IPS-15b (cell line): ENCODE measurements at regions not wholly inside any gene's neighbourhood (a gene's known extent, or its start where the extent isn't known, plus 50 kb on each side); places are given as distances from the start of the nearest gene placed in this dataset.

Experiments used
- H3K27me3 ChIP-seq: one replicate; pipeline ENCODE4 v1.6.1; 2013; ENCODE audit warnings: low read length; ENCODE audit not compliant: control insufficient read depth, insufficient read depth
- H3K36me3 ChIP-seq: one replicate; pipeline ENCODE4 v1.6.1; 2013; ENCODE audit warnings: low read length; ENCODE audit not compliant: control insufficient read depth, insufficient read depth
- H3K4me1 ChIP-seq: one replicate; pipeline ENCODE4 v1.6.1; 2013; ENCODE audit warnings: mild to moderate bottlenecking, low read length; ENCODE audit not compliant: control insufficient read depth, insufficient read depth
- H3K4me3 ChIP-seq: one replicate; pipeline ENCODE4 v1.5.1; 2013; ENCODE audit warnings: low read depth, low read length
- H3K9ac ChIP-seq: one replicate; pipeline ENCODE4 v1.6.1; 2013; ENCODE audit warnings: low read depth, mild to moderate bottlenecking, low read length
- H3K9me3 ChIP-seq: one replicate; pipeline ENCODE4 v1.6.1; 2013; ENCODE audit warnings: mild to moderate bottlenecking, low read length; ENCODE audit not compliant: control insufficient read depth, insufficient read depth

DNA sequence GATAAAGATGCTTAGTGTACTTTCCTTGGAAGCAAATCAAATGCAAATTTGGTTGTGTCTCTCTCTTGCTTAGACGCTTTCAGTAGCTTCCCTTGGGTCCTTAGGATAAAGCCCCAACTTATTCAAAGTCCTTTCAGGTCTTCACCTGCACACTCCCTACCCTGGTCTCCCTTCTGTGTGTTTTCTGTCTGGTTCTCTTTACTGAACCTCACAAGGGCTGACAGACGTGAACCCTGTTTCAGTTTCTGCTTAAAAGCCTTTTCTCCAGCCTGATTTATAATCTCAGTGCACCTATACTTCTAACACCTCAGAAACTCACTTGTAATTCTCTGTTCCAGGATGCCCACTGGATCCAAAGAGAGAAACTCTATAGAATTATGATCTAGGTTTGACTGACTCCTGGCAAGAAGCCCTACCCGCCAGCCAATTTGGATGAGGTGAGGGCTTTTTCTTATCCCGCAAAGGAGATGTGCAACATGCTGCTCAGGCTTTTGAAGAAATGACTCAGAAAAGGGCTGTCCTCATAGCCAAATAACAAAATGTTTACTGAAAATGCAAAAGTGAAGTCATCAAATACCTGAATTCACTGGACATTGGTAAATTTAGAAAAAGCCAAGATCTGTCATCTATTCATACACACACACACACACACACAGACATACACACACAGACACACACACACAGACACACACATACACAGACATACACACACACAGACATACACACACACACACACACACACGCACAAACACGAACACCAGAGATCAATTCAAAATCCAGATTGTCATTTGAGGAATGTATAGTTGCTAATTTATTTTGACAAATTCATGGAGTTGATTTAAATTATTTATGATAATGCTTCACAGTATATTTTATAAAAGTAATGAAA lies 102.4 kb upstream of the EOMES start:
- H3K9ac ChIP-seq: no peak overlapping the region
- no peak overlapping the region for H3K4me3 ChIP-seq
- H3K27me3 ChIP-seq: peaks cover 46% of the 10 kb centered on the region
- no peaks in the 10 kb centered on the region for H3K9me3 ChIP-seq
- H3K36me3 ChIP-seq: no peaks in the 10 kb centered on the region
- no peaks in the 10 kb centered on the region for H3K4me1 ChIP-seq

DNA sequence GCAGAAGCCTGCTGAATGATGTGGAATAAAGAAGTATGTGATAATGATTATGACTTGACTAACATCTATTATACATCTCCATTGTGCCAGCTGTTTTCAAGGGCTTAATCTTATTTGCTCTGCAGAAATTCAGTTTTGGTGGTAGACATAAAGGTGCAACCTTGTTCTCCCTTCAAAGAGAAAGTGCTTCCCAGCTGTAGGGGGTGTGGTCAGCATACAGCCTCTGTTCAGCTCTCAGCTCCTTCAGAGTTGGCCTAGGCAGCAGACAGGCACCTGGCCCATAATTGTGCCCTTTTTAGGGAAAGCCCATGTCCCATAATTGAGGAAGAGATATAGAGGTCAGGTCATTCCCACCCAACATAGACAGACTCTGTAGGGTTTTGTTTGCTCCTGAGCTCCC lies 104.3 kb upstream of the EOMES start:
- no peaks in the 10 kb centered on the region for H3K9me3 ChIP-seq
- H3K4me1 ChIP-seq: no peaks in the 10 kb centered on the region
- no peaks in the 10 kb centered on the region for H3K36me3 ChIP-seq
- no peak overlapping the region for H3K4me3 ChIP-seq
- peaks cover 46% of the 10 kb centered on the region for H3K27me3 ChIP-seq
- H3K9ac ChIP-seq: no peak overlapping the region

DNA sequence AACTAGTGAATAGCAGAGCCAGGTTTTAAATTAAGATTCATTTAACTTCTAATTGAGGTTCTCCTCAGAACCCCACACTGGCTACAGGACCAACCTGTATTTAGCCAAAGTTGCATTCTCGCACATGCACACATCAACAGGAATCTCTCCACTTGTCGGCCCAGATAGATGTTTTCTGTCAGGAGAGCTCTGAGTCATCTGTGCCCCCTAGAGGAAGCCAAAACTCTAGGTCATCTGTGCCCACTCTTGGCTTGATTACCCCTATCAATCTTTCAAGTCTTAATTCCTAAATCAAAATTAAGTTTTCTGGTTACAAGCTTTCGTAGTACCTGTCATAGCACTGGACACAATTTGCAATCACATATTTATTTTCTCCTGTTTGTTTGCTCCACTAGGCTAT lies 104.9 kb upstream of the EOMES start:
- Histone ChIP-seq H3K4me3 (no peak overlapping the region), H3K9me3 (no peaks in the 10 kb centered on the region), H3K4me1 (no peaks in the 10 kb centered on the region), H3K36me3 (peaks cover 2% of the 10 kb centered on the region), H3K27me3 (peaks cover 45% of the 10 kb centered on the region), H3K9ac (no peak overlapping the region)

DNA sequence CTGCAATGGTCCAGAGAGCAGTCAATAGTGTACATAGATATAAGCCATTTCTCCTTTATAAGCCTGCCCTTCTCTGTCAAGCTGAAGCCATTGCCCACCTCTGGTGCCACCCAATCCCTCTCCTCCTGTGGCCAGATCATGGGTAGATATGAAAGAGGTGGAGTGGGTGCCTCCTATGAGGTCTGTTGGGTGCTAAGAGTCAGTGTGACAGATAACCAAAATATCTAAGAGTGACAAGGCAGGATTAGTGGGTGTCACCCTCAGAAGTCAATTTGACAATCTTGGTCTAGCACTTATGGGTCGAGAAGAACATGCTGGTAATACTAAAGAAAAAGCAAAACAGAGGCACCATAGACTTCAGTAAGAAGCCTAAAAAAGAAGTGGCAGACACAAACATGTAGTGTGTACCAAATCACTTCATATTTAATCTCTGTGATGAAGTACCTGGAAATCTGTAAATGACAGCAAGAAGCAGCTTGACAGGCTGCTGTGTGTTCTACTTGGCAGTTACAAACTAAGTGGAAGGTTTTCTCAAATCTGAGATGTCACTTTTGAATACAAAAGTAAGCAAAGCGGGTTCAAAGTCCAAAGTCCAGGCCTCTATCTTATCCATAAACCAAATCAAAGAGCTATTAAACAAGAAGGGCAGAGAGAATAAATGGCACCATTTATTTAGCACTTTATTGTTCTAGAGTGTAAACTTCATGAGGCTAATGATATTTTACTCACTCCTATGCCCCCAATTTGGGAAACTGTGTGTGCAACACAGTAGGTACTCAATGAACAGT lies 118.9 kb upstream of the EOMES start:
- no peaks in the 10 kb centered on the region for H3K36me3 ChIP-seq
- H3K4me3 ChIP-seq: no peak overlapping the region
- no peak overlapping the region for H3K9ac ChIP-seq
- H3K4me1 ChIP-seq: peaks cover 3% of the 10 kb centered on the region
- no peaks in the 10 kb centered on the region for H3K9me3 ChIP-seq
- H3K27me3 ChIP-seq: no peaks in the 10 kb centered on the region

DNA sequence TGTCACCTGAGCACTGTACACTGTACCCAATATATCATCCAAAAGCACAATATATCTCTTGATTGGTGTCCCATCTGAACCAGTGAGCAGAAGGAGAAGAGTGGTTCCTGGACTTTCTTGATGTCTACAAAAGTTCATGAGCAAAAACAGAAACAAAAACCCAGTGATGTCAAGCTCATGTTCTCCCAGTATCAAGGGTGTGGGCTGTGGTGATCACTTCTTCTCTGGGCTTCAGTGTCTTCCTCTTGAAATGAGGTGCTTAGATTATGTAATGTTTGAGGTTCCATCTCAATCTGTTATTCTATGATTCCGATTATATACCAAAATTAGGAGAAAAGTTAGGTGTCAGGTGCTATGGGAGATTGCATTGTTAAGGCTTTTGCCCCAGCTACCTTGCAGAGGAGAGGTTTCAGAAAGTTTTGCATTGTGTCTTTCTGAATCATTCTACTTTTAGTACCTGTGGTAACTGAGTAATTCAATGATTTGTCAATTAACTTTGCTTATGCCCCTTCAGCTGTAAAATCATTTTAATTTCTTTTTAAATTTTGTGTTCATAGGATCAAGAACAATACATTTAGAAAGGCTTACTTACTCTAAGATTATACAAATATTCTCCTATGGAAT lies 122.0 kb upstream of the EOMES start:
- H3K27me3 ChIP-seq: no peaks in the 10 kb centered on the region
- no peaks in the 10 kb centered on the region for H3K36me3 ChIP-seq
- H3K4me1 ChIP-seq: no peaks in the 10 kb centered on the region
- no peak overlapping the region for H3K4me3 ChIP-seq
- no peaks in the 10 kb centered on the region for H3K9me3 ChIP-seq
- H3K9ac ChIP-seq: no peak overlapping the region

DNA sequence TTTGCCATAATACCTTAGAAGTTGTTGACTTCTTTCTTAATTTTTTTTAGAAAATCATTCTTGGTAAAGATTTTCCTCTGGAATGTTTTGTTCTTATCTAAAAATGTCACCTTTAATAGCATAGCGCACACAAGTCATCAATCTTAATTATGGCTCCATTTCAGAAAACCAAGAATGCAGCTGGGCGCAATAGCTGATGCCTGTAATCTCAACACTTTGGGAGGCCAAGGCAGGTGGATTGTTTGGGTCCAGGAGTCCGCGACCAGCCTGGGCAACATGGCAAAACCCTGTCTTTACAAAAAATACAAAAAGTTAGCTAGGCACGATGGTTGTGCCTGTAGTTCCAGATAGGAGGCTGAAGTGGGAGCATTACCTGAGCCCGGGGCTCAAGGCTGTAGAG lies 125.6 kb upstream of the EOMES start:
- Histone ChIP-seq H3K36me3 (no peaks in the 10 kb centered on the region), H3K9ac (no peak overlapping the region), H3K9me3 (no peaks in the 10 kb centered on the region), H3K4me3 (no peak overlapping the region), H3K4me1 (no peaks in the 10 kb centered on the region), H3K27me3 (no peaks in the 10 kb centered on the region)

DNA sequence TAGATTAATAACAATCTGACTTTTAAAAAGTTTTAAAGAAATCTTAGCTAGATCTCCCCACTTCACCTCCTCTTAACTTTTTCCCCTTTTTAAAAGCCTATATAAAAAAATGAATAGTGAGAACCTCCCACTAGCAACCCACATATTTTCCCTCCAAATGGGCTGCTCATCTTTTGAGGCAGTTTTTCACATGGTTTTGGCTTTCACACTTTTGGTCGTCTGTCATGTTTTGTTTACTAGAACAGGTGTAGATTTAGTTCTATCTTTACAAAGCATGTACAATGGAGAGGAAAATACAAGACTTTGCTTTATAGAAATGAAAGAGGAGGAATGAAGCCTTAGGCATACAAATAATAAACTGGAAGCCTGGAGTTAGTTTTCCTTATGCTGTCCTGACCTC lies 126.7 kb upstream of the EOMES start:
- Histone ChIP-seq H3K36me3 (no peaks in the 10 kb centered on the region), H3K9me3 (no peaks in the 10 kb centered on the region), H3K4me3 (no peak overlapping the region), H3K4me1 (no peaks in the 10 kb centered on the region), H3K27me3 (no peaks in the 10 kb centered on the region), H3K9ac (no peak overlapping the region)

DNA sequence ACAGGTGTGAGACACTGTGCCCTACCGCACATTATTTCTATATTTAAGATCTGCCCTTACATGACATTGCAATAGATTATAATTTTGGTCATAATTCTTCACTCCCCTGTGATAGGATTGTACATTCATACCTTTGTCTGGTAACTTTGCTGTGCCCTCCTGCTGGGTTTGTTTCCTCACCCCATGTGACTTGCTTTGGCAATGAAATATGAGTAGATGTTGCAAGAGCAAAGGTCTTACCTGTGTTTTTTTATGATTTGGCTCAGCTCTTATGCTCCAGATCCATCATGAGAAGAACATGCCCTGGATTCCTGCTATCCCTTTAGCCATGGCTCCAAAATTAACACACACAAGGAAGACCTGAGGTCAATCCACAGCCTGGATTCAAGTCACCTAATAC lies 137.7 kb upstream of the EOMES start:
- no peaks in the 10 kb centered on the region for H3K4me1 ChIP-seq
- no peak overlapping the region for H3K9ac ChIP-seq

DNA sequence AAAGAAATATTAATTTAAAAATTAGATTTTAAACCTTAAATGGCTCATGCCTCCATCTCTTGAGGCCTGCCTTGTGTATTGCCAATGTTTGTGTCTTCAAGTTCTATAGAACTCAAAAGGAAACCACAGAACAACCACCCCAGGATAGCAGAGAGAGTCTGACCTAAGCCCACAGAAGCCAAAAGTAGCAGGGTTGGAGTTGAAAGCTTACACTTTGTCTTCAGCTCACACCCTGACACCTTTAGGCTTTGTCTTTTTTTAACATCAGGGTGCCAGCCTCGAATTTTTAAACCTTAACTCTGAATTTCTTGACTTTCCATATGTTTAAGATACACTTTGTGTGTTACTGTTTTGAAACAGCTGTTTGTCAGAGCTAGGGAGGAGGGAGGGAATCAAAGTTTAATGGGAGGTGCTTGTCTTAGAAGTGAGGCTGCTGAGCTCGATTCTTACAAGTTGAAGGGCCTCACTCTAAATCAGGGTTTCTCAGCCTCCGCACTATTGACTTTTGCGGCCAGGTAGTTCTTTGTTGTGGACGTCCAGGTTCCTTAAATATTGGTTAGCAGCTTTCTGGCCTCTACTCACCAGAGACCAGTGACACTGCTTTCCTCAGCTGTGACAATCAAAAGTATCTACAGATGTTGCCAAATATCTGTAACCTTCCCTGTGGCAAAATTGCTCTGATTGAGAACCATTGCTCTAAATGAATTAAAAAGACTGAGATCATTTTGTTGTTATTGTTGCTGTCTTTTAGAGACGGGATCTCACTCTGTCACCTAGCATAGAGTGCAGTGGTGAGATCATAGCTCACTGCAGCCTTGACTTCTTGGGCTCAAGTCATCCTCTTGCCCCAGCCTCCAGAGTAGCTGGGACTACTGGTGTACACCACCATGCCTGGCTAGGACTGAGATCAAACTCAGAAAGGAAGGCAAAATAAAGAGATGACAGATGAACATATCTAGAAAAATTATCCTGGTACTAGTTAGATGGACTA lies 139.2 kb upstream of the EOMES start:
- Histone ChIP-seq H3K36me3 (no peaks in the 10 kb centered on the region), H3K4me3 (no peak overlapping the region), H3K9me3 (no peaks in the 10 kb centered on the region), H3K4me1 (no peaks in the 10 kb centered on the region), H3K9ac (no peak overlapping the region), H3K27me3 (no peaks in the 10 kb centered on the region)

More for the DNA sequence above, 137.7 kb upstream of the EOMES start:
- Histone ChIP-seq H3K27me3 (no peaks in the 10 kb centered on the region), H3K9me3 (peaks cover 5% of the 10 kb centered on the region), H3K36me3 (no peaks in the 10 kb centered on the region), H3K4me3 (no peak overlapping the region)

DNA sequence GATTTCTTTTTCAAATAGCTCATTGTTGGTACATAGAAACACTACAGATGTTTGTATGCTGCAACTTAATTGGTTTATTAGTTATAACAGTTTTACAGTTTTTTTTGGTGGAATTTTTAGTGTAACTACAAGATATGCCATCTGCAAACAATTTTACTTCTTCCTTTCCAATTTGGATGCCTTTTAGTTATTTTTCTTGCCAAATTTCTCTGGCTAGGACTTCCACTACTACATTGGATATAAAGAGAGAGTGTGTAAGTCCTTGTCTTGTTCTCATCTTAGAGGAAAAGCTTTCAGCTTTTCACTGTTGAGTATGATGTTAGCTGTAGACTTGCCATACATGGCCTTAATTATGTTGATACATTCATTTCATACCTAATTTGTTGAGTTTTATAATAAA lies 143.6 kb upstream of the EOMES start:
- H3K4me1 ChIP-seq: no peaks in the 10 kb centered on the region
- no peak overlapping the region for H3K4me3 ChIP-seq
- H3K27me3 ChIP-seq: no peaks in the 10 kb centered on the region
- no peak overlapping the region for H3K9ac ChIP-seq
- H3K9me3 ChIP-seq: no peaks in the 10 kb centered on the region
- no peaks in the 10 kb centered on the region for H3K36me3 ChIP-seq

DNA sequence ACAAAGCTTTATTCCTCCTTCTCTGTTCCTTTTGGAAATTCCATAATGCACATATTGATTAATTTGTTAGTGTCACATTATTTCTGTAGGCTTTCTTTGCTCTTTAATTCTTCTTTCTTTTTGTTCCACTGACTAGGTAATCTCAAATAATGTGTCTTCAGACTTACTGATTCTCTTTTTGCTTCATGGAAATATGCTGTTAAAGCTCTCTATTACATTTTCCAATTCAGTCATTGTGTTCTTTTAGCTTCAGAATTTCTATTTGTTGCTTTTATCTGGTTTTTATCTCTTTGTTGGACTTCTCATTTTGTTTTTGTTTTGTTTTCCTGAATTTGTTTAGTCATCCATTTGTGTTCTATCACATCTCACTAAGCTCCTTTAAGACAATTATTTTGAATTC lies 147.0 kb upstream of the EOMES start:
- no peaks in the 10 kb centered on the region for H3K36me3 ChIP-seq
- no peaks in the 10 kb centered on the region for H3K4me1 ChIP-seq
- no peak overlapping the region for H3K4me3 ChIP-seq
- no peaks in the 10 kb centered on the region for H3K27me3 ChIP-seq
- H3K9me3 ChIP-seq: no peaks in the 10 kb centered on the region
- no peak overlapping the region for H3K9ac ChIP-seq
